NCI-H187 treated with DMSO at 0.1 percent for 48 hours (cell line): ENCODE measurements at regions not wholly inside any gene's neighbourhood (a gene's known extent, or its start where the extent isn't known, plus 50 kb on each side); places are given as distances from the start of the nearest gene placed in this dataset.

ENCODE experiments used
- DNase-seq: peaks from one replicate; lab custom pipeline; 2025; lab: John Stamatoyannopoulos, UW

- no peak for DNase-seq
Observed at GRCh38 chr10:91036807-91037411, 116.0 kb upstream of the ANKRD1 start.

DNA sequence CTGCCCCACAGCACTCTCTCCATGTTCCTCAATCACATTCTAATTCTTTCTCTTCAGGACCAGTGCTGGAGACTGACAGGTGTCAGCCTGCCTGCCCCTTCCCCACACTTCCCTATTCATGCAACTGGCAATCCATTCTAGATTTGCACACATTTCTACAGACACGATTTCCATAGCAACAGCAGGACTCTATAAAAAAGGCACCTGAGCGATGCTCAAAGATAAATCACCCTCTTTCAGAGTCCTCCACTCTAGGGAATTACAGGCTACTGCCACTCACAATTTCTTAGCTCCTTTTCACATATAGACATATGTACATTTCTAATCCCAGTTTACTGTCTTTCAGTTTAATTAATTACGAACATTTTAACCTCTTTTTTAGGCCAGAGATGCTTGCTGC is 118.1 kb upstream of the ANKRD1 start:
- DNase-seq = no peak

GRCh38 chr10:91040343-91040742 is 119.5 kb upstream of the ANKRD1 start:
- no peak for DNase-seq

DNA sequence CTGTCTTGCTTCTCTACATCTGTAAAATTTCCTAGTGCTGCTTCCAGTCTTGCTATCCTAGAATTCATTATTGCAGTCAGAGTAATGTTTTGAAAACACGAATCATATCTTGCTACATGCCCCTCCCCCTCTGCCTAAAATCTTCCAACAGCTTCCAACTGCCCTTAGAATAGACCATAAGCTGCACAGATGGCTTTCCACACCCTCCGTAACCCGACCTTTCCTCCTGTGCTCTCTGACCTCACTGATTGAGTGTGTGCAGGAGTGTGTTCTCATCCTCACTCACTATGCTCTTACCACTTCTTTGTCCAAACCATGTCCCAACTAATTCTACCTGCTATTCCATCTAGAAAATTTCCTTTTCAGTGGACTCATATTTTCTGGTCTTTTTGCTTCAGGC is 121.2 kb upstream of the ANKRD1 start:
- DNase-seq = no peak

- no peak for DNase-seq
Observed at GRCh38 chr10:91043173-91043910, 122.5 kb upstream of the ANKRD1 start.

GRCh38 chr10:91046869-91047268 is 126.0 kb upstream of the ANKRD1 start:
- DNase-seq = no peak

DNA sequence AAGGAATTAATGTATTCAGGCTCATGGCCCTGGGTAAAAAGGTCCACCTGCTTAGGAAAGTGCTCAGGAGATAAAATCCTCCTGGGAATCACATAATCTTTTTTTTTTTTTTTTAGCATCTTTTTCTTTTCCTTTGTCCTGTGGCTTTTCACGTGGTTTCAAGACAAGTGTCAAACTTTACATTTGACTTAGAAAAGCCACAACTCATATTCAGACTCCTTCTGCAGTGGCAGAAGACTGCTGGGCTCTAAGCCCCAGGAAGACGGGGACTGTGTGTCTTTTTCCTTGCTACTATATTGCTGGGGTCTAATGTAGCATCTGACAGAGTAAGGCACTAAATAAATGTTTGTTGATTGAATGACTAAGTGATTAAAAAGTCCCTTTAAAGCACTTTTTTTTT is 127.5 kb upstream of the ANKRD1 start:
- no peak for DNase-seq

- DNase-seq = no peak
Observed at GRCh38 chr10:91049296-91049987, 128.6 kb upstream of the ANKRD1 start.

DNA sequence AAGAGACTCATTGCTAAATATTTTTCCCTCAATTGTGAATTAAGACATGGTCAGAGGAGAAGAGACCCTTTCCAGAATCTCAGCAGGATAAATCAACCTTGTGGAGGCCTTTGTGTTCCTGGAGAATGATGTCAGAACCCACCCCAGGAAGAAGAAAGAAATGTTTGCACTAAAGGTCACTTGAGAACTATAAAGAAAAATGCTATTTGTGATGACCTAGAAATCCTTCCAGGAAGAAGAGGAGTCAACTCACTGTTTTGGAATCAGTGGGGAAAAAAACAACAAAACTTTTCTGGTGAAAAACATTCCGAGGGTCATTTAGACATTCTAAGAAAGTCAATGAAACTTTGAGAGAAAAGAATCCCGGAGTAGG is 129.1 kb upstream of the ANKRD1 start:
- DNase-seq = no peak

DNA sequence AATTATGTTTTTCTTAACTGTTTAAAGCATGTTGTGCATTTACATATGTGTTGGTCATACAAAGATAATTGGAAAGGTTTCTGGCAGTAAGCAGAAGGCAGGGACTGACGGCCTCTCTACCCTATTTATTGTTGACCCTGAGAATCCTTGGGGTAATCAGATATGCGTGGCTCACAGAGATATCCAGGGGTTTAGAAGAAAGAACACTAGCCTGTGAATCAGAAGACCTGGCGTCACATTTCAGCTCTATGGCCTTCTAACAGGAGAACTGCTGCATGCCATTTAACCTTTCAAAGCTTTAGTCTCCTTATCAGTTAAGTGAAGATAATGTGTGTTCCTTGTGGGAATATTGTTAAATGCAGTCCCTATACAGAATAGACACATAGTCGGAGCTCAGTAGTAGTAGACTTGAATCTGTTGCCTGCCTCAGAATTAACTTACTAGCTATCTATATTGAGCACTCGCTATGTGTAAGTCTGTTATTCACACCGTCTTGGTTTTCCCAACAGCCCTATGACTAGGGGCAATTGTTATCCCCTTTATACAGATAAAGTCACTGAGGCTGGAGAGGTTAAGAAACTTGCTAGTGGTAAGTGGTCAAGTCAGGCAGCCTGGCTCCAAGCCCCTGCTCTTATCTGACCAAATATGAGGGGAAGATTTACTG is 129.6 kb upstream of the ANKRD1 start:
- no peak for DNase-seq

GRCh38 chr10:91051829-91052228 is 130.9 kb upstream of the ANKRD1 start:
- DNase-seq = no peak

GRCh38 chr10:91054325-91054724 is 133.4 kb upstream of the ANKRD1 start:
- no peak for DNase-seq

GRCh38 chr10:91061187-91061586 is 140.3 kb upstream of the ANKRD1 start:
- DNase-seq = no peak

DNA sequence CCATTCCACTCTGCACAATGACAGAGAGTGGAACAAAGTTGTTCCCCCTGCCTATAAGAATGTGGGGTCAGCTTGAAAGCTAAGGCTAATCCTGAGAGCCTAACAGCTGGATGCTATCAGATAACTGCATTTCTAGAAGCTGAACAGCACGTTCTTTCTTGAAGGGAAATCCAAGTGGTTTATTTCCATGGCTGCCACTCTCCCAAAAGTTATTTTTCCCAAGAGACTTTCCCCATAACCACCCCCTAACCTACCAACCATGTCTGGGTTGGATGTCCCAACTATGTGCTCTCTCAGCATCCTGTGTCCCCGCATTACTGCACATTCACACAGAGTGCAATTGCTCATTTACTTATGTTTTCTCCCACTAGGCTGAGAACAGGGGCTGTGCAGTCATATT is 140.7 kb upstream of the ANKRD1 start:
- DNase-seq = no peak

GRCh38 chr10:91062091-91062490 is 141.2 kb upstream of the ANKRD1 start:
- DNase-seq = no peak

GRCh38 chr10:91071786-91072185 is 148.7 kb upstream of the PCGF5 start:
- DNase-seq = no peak

DNA sequence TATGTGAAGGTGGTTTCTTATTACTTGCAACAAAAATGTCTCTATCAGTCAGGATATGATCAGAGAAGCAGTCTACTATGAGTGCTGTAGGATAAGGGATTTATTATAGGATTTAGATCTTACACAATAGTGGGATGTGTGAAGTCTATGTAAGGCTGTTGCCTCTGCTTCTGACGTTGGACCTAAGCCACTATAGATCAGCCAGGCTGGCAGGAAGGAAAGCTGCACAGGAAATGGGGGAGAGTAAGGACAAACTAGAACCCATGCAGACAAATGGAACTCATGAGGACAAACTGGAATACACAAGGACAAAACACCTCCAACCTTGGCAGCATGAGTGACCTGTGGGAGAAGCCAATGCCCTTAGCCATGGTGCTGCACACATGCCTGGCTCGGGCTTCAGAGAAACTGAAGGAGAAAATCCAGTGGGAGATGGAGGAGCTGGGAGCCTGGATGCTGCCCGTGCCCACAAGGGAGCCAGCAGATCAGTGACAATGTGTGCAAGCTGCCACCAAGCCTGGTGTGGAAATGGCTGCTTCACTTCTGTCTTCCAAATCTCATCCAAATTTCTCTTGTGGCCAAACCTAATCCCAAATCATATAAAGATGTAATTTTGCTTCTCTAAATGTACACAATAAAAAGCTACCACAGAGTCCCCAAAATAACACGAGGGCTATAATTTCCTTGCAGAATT is 147.0 kb upstream of the PCGF5 start:
- DNase-seq = no peak

DNA sequence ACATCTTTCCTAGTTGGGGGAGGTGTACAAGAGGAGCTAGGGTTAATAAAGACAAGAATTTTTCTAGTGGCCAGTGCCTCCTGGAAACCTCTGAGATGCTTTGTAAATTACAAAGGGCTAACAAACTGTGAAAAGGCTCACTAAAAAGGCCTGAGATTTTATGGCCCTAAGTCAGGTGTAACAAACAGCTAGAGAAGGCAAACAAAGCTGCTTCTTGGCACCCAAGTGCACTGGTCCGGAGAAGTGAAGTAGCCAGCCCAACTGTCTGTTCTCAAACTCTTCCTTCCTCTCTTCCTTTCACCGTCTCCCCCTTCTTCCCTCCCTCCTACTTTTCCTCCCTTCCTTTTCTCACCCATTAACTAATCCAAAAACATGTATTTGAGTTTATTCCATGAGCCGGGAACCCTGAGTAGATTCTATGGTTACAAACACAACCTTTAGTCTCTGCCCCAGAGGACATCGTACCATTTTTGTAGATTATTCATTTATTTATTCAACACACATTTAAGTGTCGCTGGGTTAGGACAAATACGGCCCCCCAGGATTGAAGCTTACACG is 143.4 kb upstream of the PCGF5 start:
- no peak for DNase-seq

DNA sequence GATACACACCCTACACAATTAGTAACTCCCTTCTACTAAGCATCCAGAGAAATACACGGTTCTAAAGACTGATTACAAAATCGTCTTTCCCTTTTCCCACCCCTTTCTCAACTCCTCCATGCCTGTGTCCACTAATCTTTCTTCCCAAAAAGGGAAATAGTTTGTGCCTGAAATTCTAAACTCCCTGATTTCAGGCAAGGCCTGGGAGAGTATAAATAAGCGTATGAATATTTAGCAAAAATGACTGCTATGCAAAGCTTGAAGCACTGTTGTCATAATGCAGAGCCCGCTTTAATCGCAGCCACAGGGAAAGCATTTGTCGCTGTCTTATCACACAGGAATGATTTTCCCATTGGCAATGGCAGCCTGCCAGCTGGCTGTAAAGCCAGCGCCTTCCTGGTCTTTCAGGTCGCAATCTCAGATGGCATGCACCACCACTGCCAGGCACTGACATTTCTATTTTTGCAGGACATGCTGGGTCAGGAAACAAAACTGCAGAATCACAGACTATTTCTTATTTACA is 142.9 kb upstream of the PCGF5 start:
- DNase-seq = no peak

DNA sequence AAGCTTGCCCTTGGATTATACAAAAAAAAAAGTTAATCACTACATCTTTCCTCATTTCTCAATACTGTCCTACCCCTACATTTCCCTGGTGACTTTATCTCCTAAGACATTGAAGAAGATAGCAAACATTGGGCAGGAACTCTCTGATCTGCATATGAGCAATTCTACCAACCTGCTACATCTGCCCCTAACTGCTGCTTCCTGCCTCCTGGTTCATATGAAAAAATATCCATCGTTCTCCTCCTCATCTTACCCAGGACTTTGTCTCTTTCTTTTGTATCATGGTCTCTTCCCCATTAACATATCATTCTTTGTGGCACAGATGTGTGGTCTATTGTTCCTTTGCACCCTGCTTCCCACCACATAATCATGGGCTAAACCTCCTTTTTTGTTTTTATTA is 139.7 kb upstream of the PCGF5 start:
- no peak for DNase-seq

DNA sequence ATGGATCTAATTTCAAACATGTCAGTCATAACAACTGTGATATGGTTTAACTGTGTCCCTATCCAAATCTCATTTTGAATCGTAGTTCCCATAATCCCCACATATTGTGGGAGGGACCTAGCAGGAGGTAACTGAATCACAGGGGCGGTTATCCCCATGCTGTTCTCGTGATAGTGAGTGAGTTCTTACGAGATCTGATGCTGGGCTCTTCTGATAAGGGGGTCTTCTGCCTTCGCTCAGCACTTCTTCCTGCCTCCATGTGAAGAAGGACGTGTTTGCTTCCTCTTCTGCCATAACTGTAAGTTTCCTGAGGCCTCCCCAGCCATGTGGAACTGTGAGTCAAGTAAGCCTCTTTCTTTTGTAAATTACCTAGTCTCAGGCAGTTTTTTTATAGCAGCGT is 138.0 kb upstream of the PCGF5 start:
- no peak for DNase-seq
